ENCODE measurements at regions not wholly inside any gene's neighbourhood (a gene's known extent, or its start where the extent isn't known, plus 50 kb on each side); places are given as distances from the start of the nearest gene placed in this dataset.

DNA sequence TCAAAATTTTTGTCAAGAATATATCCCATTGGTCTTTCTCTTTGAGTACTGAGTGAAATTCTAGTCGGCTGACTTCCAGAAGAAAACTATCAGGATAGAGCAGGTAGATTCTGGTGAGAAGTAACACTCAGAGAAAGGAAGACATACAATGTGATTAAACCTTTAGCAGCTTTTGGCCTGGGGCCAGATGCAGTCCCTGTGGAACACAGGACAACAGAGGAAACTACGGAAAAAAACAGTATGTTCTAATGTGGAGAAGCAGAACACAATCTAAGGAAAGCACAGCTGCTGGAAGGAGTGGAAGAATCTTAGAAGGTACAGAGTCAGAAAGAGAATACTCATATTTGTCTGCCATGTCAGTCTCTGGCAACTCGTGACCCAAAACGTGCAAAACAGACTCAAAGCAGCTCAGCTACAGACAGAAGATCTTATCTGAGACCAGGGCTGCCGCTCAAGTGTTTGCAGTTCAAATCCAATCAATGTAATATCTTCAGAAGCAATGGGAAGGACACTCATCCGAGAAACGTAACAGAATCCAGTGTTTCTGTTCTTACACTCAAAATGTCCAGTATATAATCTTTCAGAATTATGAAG, 283.8 kb downstream of the MRPL39 start:
- no peak for DNase-seq

DNA sequence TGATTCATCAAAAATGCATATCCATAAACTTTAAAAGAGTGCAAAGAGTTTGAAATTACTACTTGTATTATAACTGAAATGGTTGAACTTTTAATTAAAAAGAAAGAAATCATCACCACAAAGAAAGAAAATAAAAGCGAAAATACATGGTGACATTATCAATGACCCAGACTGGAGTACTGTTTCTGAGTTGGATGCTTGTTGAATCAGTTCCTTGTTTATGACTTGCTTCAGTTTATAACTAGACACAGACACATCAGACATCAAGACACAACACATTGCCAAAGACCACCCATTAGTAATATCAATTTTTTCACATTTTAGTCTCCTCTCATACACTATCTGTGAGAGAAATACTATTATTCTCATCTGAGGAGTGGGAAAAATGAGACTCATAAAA, 293.0 kb downstream of the MRPL39 start:
- DNase-seq, result peak in 1 of 3 experiments; percentile 45

DNA sequence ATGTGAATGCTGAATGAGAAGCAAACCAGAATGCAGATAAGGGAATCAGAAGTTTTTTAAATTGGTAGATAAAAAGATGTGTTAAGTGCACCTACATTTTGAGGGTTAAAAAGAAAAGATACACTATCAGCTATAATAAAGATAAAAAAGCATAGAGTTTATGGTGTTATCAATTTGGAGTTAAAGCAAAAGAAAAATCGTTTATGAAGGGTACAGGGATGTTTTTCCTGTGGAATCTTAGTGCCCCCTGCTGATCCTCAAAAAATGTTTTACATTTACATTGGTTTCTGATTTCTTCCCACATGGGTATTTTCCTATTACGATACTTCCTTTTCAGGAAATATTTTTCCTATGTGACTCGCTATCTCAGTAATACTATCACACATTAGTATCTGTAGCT, 293.5 kb downstream of the MRPL39 start:
- peak in 2 of 3 experiments; percentile 39 to 83 for DNase-seq

DNA sequence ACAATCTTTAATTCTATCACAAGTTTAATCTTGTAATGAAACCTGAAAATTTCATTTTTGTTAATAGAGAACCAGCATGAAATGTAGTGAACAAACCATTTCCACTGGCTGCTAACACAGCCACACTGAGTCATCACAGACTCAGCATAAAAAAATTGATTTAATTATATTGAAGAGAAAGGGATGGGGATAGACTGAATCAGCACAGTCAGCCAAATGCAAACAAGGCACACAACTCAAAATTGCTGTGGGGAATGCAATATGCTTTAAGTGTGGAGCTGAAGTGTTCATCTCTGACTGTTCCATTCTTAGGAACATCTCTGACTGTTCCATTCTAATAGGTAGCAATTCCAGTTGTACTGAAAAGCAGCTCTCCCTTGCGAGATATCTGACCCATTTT, 299.8 kb downstream of the MRPL39 start:
- no peak for DNase-seq

DNA sequence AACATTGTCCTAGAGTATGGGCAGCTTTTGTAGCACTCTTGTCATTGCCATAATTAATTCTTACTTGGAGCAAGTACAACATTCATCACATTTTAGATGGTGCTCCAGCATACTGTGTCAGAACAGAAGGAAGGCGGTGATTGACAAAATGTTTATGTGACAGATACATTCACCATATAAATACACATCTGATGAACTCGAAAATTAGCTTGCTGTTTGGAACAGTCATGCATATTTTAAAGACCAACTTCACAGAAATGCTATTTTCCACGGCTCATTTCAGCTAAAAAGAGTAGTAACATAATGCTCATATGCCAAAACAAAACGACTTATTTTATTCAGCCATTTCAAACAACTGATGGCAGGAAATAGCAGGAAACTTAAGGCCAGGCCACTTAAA, 302.7 kb downstream of the MRPL39 start:
- no peak for DNase-seq

DNA sequence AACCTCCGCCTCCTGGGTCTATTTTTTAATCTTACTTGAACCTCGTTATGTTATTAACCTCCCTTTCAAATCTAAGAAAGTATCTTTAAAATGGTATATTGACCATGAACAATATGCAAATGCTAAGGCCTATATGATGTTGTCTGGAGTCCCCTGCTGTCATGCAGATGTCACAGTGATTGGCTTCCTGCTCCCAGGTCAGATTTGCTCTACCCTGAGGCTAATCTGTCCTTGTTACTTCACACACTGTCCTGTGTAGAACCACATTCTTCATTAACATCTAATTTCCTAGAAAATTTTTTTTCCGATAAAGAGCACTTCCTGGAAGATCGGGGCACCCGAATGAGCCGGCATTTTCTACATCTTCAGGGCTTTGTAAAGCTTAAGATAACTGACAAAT, 306.6 kb downstream of the MRPL39 start:
- no peak for DNase-seq

DNA sequence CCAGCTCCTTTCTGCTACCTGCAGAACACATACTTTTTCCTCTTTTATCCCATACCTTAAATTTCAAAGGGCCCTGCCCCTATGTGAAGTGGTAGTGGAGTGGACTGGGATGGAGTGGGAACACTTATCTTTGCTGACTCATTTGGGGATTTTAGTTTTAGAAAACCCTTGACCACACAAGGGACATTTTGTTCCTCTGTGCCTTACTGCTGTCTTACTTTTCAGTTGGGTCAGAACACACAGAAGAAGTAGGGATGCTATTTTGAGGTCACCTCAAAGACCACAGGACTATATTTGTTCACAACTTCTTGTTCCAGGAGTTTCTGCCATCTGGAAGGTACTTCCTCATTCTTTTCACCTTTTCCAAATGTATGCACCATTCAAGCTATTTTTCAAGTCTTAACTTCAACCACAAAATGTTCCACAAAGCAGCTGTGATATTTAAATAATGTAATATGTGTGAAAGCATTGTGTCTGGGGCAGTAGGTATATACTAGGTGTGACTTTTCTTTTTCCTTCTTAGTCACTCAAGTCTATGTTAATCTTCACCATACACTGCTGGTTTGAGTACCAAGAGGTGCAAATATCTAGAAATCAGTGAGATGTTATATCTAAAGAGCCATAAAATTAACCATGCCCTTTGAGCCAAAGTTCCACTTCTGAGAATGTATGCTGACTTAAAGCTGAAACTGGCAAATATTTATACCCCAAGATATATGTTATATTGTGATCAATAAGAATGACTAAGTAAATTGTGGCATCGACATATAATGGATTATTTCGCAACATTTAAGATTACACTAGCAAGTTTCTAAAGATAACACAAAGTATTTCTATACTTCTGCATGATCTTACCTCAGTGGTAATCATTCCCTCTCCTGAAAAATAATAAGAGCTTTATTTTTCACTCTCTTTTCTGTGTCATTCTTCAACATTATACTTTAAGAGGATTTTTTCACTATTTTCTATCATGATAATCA, 308.5 kb downstream of the MRPL39 start:
- no peak for DNase-seq

DNA sequence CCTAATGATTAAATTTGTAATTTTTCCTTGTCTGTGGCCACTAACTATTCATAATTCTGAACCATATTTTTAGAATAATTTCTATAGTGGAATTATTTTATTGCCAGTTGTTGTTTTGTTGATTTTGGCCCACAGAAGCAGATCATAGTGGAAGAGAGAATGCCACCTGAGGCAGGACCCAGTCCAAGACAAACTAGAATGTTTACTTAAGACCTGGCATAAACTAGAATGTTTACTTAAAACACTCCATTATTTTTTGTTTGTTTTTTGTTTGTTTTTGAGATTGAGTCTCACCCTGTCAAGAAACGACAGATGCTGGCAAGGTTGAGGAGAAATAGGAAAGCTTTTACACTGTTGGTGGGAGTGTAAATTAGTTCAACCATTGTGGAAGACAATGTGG, 310.2 kb downstream of the MRPL39 start:
- no peak for DNase-seq

DNA sequence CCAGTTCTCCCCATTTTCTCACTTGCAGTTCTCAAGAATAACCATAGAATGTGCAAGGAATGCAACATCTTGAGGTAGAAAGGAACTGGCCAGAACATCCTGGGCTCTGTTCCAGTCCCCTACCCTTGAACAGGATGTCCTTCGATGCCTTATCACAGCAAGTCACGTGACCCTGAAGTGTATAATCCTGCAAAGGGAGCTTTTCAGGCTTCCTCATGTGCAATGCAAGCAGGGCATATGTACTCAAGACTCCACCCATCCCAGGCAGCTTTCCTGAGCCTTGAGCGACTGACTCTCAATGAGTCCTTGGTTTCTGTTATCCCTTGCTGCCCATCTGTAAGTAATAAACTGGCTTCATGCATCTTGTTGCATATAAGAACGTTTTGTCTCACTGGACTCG, 311.0 kb downstream of the MRPL39 start:
- no peak for DNase-seq

DNA sequence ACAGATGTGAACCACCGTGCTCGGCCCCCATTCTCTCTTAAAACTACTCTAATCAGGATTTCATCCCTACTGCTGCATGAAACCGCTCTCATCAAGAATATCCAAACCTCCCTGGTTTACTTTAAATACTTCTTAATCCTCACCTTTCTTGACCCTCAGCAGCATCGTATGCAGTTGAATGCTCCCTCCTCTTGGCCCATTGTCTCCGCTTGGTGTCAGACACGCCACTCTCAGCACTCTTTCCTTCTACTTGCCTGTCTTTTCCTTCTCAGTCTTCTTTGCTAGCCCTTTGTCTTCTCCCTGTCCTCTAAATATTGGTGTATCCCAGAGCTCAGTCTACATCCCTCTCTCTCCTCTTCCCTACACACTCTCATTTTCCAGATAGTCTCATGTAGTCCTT, 314.9 kb downstream of the MRPL39 start:
- no peak for DNase-seq

DNA sequence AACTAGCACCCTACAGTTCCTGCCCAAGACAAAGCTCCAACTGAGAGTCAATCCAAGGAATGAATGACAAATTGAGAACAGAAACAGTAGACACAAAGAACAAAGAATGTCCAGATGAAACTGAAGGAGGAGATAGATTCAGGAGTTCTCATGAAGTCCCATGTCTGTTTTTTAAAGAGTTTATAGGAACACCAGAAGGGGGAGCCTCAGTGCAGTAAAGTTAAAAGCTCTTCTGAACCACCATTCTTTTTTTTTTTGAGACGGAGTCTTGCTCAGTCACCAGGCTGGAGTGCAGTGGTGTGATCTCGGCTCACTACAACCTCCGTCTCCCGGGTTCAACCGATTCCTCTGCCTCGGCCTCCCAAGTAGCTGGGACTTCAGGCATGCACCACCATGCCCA, 323.6 kb downstream of the MRPL39 start:
- DNase-seq, result no peak

DNA sequence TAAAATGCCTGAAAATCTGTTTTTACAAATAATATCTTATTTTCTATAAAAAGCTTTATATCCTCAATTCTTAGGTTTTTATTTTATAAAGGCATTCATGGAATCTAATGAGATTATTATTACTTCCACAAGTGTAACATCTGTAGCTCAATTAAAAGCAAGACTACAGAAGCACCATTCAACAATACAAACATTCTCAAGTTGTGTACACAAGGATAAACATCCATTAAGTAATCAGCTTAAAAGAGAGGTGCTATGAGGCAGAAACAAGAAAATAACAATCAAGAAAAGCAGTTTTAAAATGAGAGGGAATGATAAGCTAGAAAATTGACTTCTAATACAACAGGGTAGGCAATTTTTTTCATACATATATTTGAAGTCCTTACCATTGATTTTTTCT, 326.1 kb downstream of the MRPL39 start:
- DNase-seq, result peak in 1 of 3 experiments; percentile 70

DNA sequence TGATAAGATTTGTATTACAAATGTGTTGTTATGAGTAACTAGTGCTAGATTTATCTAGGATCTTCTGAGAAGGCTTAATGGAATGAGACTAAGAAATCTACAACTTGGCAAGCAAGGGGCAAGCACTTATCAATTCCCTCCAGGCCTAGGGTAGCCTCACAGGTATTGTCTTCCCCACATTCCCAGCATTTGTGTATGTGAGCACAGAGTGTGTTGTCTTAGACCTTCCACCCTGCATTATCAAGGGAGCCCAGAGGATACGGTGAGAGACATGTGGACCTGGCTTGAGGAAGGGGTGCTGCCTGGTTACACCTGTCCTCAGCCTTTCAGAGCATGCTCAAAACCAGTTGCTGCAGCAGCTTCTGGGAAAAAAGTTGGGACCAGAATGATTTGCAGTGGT, 327.2 kb downstream of the MRPL39 start:
- no peak for DNase-seq

DNA sequence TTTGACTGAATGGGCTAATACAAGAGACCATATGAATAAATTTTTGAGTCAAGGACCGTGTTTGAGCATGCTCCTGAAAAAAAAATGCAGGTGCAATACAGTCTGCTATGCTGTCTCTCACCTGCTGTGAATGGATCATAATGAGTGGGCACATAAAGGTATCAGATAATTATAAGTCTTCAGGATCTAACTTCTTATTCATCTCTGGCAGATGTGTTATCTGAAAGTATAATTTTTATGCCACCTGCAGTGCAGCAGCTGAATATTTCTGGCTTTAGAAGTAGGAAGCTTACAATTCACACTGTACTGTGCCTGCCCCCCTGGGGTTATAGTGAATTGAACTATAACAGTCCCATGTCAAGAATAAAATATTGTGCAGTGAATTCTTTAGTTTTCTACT, 333.3 kb downstream of the MRPL39 start:
- peak in 2 of 3 experiments; percentile 90 to 99 for DNase-seq

DNA sequence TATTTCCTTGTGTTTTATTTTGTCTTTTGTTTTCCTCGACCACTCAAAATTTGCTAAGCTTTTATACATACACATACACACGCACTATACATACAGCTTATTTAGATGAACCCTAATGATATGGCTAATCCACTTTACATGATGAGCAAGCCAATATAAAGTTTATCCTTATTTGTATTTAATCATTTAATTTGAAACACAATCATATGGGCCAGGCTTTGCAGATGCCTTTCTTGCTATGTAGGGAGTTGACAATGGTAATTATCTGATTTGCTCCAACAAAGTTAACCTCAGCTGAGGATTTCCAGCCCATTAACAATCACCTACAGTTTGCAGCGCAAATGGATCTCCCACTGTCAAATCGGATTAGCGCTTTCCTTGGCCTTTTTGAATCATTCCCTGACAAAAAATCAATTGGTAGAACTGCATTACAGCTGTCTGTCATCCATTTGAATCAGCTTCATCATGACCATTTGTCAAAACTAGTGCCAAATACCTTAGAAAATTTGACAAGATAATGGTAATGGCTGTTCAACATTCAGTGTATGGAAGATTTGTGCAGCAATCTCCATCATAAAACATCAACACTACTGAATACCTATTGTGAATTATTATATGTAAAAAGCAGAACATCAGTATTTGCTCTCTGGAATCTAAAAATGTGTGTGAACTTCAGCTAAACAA, 352.6 kb downstream of the MRPL39 start:
- DNase-seq, result peak in 2 of 3 experiments; percentile 46 to 83

DNA sequence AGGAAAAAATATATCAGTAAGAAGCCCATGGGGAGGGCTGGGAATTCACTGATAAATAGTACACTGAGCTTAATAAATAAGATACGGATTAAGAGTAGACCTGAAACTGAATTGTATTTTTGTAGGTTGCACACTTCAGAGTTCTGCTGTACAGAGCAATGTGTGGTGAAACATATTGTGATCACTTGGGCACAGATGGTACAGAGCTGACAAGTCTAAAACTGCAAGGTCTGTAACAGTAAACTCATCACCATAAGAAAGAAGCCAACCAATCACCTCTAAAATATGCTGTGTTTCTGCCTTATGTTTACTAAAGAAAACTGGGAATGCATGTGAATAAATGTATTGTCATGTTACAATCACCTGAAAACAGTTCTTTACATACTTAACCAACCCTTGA, 360.7 kb downstream of the MRPL39 start:
- no peak for DNase-seq

DNA sequence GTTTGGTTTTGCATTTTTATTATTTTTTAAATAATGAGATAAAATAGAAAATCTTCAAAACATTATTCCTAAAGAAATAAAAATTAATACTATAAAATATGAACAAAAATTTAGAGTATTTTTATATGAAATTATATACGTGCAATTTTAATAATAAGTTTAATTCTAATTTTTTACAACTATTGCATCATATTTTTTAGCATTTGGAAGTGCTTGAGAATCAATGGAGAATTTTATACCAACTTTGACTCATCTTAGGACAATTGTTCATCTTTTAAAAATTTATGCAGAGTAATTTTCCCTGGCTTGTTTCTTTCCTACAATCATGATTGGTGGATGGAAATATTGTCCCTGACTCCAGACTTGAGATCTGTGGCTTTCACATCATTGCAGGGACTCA, 362.5 kb downstream of the MRPL39 start:
- DNase-seq, result no peak

DNA sequence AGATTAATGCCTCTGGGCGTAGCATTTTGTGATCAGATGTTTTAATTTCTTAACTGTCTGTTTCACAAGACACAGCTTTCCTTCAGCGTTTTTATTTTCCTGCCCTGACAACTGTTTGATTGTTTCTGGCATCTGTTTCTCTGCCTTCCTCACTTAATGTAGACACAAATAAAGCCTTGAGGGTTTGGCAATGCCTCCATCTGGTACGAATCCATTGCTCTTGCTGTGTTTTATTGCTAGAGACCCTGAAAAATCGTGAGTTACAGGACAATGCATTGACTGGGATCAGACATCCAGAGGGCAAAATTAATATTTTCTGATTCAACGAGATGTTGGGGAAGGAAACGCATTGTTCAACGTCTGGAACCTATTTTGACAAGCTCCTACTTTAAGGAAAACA, 363.5 kb downstream of the MRPL39 start:
- no peak for DNase-seq

DNA sequence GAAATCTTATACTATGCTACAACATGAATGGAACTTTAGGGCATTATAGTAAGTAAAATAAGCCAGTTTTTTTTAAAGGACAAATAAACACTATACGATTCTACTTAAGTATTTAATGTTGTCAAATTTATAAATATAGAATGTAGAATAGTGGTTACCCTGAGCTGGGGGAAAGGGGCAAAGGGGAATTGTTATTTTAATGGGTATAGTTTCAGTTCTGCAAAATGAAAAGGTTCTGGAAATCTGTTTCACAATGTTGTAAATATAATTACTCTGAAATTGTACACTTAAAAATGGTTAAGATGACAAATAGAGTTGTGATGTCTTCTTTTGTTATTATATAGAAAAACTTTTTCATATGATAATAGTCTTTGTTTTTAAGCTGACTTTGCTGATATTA, 366.3 kb downstream of the MRPL39 start:
- DNase-seq, result no peak

DNA sequence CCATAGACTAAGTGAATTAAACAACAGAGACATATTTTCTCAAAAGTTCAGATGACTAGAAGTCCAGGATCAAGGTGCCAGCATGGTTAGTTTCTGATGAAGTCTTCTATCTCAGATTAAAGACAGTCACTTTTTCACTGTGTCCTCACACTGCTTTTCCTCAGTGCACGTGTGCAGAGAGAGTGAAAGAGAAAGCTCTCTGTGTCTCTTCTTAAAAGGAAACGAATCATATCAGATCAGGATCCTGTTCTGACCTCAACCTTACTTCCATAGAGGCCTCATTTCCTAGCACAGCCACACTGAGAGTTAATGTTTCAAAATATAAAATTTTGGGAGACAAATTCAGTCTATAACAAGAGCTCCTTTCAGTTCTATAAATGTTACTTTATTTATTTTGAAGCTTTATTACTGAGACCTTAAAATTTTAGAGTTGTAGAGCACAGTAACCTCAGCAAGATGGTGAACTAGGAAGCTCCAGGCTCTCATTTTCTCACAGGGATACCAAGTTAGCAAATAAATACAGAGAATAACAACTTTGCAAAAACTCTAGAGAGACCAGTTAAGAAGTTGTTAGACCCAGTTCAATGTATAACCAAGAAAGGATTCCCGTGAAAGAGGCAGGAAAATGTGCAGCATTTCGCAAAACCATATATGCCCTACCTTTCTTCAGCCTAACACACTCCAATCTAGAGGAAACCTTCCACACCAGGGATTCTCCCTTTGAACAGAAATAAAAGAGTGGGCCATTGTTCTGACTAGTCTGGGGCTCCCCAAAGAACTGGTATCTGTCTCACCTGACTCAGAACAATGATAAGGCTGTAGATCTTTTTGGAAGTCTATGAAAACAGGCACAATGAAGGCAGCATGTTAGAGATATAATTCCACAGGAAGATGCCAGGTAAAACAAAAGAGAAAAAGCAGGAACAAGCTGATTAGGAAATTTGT, 372.2 kb downstream of the MRPL39 start:
- DNase-seq, result no peak

DNA sequence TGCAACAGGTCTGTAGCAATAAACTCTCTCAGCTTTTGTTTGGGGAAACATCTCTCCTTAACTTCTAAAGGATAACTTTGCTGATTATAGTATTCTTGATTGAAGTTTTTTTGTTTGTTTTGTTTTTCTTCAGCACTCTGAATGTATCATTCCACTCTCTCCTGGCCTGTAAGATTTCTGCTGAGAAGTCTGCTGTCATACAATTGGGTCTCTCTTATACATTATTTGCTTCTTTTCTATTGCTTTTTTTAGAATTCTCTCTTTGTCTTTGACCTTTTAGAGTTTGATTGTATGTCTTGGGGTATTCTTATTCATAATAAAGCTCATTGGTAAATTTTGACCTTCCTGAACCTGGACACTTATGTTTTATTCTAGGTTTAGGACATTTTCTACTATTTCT, 386.3 kb downstream of the MRPL39 start:
- no peak for DNase-seq

DNA sequence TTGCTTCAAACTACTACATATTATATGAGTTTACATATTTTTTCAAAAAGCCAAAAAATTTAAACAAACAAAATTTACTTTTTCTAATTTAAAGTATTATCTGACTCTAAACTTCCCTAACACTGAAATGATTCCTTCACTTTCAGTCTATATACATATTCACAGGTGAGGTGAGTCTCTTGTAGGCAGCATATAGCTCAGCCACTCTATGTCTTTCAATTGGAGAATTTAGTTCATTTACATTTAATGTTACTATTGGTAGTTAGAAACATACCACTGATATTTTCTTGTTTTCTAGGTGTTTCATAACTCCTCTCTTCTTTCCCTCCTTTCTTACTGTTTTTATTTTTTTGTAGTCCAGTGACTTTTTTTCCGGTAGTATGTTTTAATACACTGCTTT, 387.1 kb downstream of the MRPL39 start:
- no peak for DNase-seq

All from NCI-H1417 (cell line).